K562 (cell line): ENCODE measurements at regions not wholly inside any gene's neighbourhood (a gene's known extent, or its start where the extent isn't known, plus 50 kb on each side); places are given as distances from the start of the nearest gene placed in this dataset.

Experiments
- ATAC-seq: fragments of 200-7000 bp; cut with Tn5 transposase; 3 replicates; pipeline ENCODE4 v1.9.1; 2020; ENCODE audit warnings: moderate library complexity
- BruUV-seq: library from RNA; stranded (reverse); fragments of 400-500 nt; replicated peaks from 2 replicates; lab custom pipeline; 2021; lab: Mats Ljungman, UMichigan
- CTCF ChIA-PET: fragments of 300-600 bp; formaldehyde crosslinking; extraction: SDS; loops from one replicate; lab custom pipeline; 2021; ENCODE audit warnings: low intra/inter-chr PET ratio; lab: Yijun Ruan, JAX
- POLR2A ChIA-PET: fragments of 300-600, 350-650 bp; sonication (Branson Sonifier 250); formaldehyde crosslinking; extraction: SDS; loops from one replicate; lab custom pipeline; 2021; ENCODE audit warnings: antibody characterized with exemption, inconsistent platforms; lab: Yijun Ruan, JAX
- DNase-seq, 4 experiments: peaks; one replicate each; pipeline versions ENCODE4 v3.0.0 to v3.0.0-alpha.2; 2011 to 2018; ENCODE audit warnings: low spot score in 3 of 4, mixed read lengths in 3 of 4; ENCODE audit errors: extremely low read depth in 1 of 4
- FAIRE-seq: peaks from 2 replicates; lab custom pipeline; 2011; peaks lifted over from hg19 to GRCh38; lab: Jason Lieb, UNC
- H2AFZ ChIP-seq: 2 replicates; pipeline ENCODE4 v1.6.0; 2011; ENCODE audit warnings: low read depth, low read length, control low read depth, inconsistent platforms
- H3K27ac ChIP-seq: fragments of 200-600 bp; 3 replicates; pipeline ENCODE4 v1.8.0; 2011; ENCODE audit warnings: low read depth, mild to moderate bottlenecking, control low read depth, inconsistent platforms, low read length, moderate library complexity, mixed read lengths; ENCODE audit errors: extremely low read depth
- H3K27me3 ChIP-seq, 2 experiments: fragments of 300-600 bp in 1 of 2; 2 replicates in 1 of 2; 3 replicates in 1 of 2; pipeline versions ENCODE4 v1.6.0 to v1.8.0; 2011; ENCODE audit warnings: inconsistent platforms in 2 of 2, low read length in 2 of 2, mild to moderate bottlenecking in 1 of 2, mixed read lengths in 1 of 2, moderate library complexity in 1 of 2; ENCODE audit not compliant: control insufficient read depth in 2 of 2, insufficient read depth in 2 of 2
- H3K36me3 ChIP-seq: fragments of 300-600 bp; 3 replicates; pipeline ENCODE4 v1.8.0; 2011; ENCODE audit warnings: mild to moderate bottlenecking, low read length, inconsistent platforms; ENCODE audit not compliant: control insufficient read depth, insufficient read depth
- H3K4me1 ChIP-seq, 2 experiments: fragments of 200-600 bp in 1 of 2; replicated peaks in 1 of 2; 2 replicates in 1 of 2; 3 replicates in 1 of 2; pipeline versions ENCODE4 v1.5.1 to v1.8.0; 2011; ENCODE audit warnings: inconsistent platforms in 2 of 2, low read length in 2 of 2, mild to moderate bottlenecking in 1 of 2, mixed read lengths in 1 of 2, moderate library complexity in 1 of 2; ENCODE audit not compliant: control insufficient read depth in 2 of 2, insufficient read depth in 2 of 2
- H3K4me2 ChIP-seq: 2 replicates; pipeline ENCODE4 v1.6.1; 2011; ENCODE audit warnings: low read length, control low read depth, inconsistent platforms, mixed read lengths; ENCODE audit not compliant: insufficient read depth
- H3K4me3 ChIP-seq: fragments of 200-600 bp; sonication (generic), shearing (Covaris generic); 2 replicates; pipeline ENCODE4 v1.5.1; 2016; ENCODE audit warnings: control low read depth, inconsistent platforms
- H3K79me2 ChIP-seq: fragments of 200-600 bp; 3 replicates; pipeline ENCODE4 v1.8.0; 2011; ENCODE audit warnings: low read length, inconsistent platforms; ENCODE audit not compliant: control insufficient read depth, insufficient read depth
- H3K9ac ChIP-seq, 2 experiments: 2 replicates each; pipeline versions ENCODE4 v1.6.0 to v1.6.1; 2011; ENCODE audit warnings: low read depth in 2 of 2, low read length in 2 of 2, control low read depth in 1 of 2, inconsistent platforms in 1 of 2, mild to moderate bottlenecking in 1 of 2, mixed read lengths in 1 of 2; ENCODE audit not compliant: insufficient read depth in 1 of 2
- H3K9me1 ChIP-seq: one replicate; pipeline ENCODE4 v1.6.0; 2011; ENCODE audit warnings: inconsistent platforms, mild to moderate bottlenecking, low read length, moderate library complexity; ENCODE audit not compliant: control insufficient read depth, insufficient read depth
- H3K9me3 ChIP-seq: replicated peaks from 2 replicates; pipeline ENCODE4 v1.5.1; 2011; ENCODE audit warnings: low read depth, low read length, inconsistent platforms; ENCODE audit not compliant: control insufficient read depth, insufficient read depth
- H4K20me1 ChIP-seq: replicated peaks from 2 replicates; pipeline ENCODE4 v1.6.1; 2011; ENCODE audit warnings: low read length, inconsistent platforms, mixed read lengths; ENCODE audit not compliant: control insufficient read depth, insufficient read depth
- DNMT1 ChIP-seq: fragments of 450-650 bp; IDR thresholded peaks from 2 replicates; pipeline ENCODE4 v1.6.1; 2016; ENCODE audit warnings: antibody characterized with exemption, mild to moderate bottlenecking
- NFE2L1 ChIP-seq: fragments of 450-650 bp; IDR thresholded peaks from 2 replicates; pipeline ENCODE4 v1.6.1; 2016; ENCODE audit warnings: missing genetic modification characterization, low read depth, mild to moderate bottlenecking, missing compliant biosample characterization, moderate library complexity, borderline replicate concordance
- SAP30 ChIP-seq: fragments of 200-600 bp; sonication (generic); IDR thresholded peaks from 2 replicates; pipeline ENCODE4 v1.6.1; 2012; ENCODE audit warnings: borderline replicate concordance, low read depth, mild to moderate bottlenecking, moderate library complexity, low read length, control low read depth, inconsistent platforms; ENCODE audit not compliant: insufficient read depth, poor library complexity, severe bottlenecking
- TBP ChIP-seq: optimal IDR thresholded peaks from 2 replicates; pipeline ENCODE3; 2011; ENCODE audit warnings: low read depth, low read length, improper control_type of control experiment
- ZNF384 ChIP-seq: IDR thresholded peaks from 2 replicates; pipeline ENCODE4 v1.6.1; 2012; ENCODE audit warnings: low read depth, low read length, improper control_type of control experiment
- WGBS: fragments of 100-300 bp; shearing (Covaris generic); methylation state at CpG from one replicate; pipeline ENCODE4 v1.1.6; 2016; ENCODE audit warnings: low coverage, mixed read lengths; ENCODE audit not compliant: insufficient coverage; ENCODE audit errors: missing lambda C conversion rate; 5-methylcytosine and 5-hydroxymethylcytosine counted together
- in situ Hi-C: fragments of 300-500 bp; cut with MboI; formaldehyde crosslinking; loops from 4 replicates; pipeline ENCODE4 v1.15.0; 2018; ENCODE audit warnings: inconsistent platforms, mixed read lengths
- intact Hi-C: fragments of 100-400 bp; cut with micrococcal nuclease; formaldehyde crosslinking; loops from 2 replicates; pipeline ENCODE4 v1.14.2; 2022

- Histone ChIP-seq H3K9ac (no peak overlapping the region), H3K9me3 (no peaks in the 10 kb centered on the region), H3K79me2 (no peaks in the 10 kb centered on the region), H2AFZ (no peak overlapping the region), H3K4me1 (no peaks in the 10 kb centered on the region), H4K20me1 (no peaks in the 10 kb centered on the region), H3K27me3 (peaks cover 13 to 22% of the 10 kb centered on the region in 2 experiments; a peak in 4 of 5 replicates), H3K36me3 (no peaks in the 10 kb centered on the region), H3K9me1 (no peaks in the 10 kb centered on the region)
- intact Hi-C loops: no loop called here
- CTCF ChIA-PET: no interaction called here
- in situ Hi-C loops: no loop called here
- DNase-seq: no peak
- no TSS peak for BruUV-seq
- WGBS: 2% methylated on average over 3 of the region's 4 CpGs
- TF ChIP-seq DNMT1 (no peak), NFE2L1 (tag) (no peak), ZNF384 (no peak), TBP (no peak)
- TF ChIP-seq, all 486 proteins: peak for 0
- Histone ChIP-seq H3K4me2 (no peak overlapping the region), H3K27ac (no peak overlapping the region), H3K4me3 (no peak overlapping the region)
- ATAC-seq (no peak), FAIRE-seq (no peak)
- POLR2A ChIA-PET: no interaction called here
Measured at GRCh38 chr12:112680993-112681392, 110.6 kb upstream of the RPH3A start.

- WGBS: 0% methylated on average over 2 of the region's 2 CpGs
- intact Hi-C loops: no loop called here
- Histone ChIP-seq H3K9me3 (no peaks in the 10 kb centered on the region), H3K4me1 (no peaks in the 10 kb centered on the region)
- no TSS peak for BruUV-seq
- no peak for TF ChIP-seq SAP30
- TF ChIP-seq, all 486 proteins: peak for 0
- Histone ChIP-seq H3K4me3 (no peak overlapping the region), H3K36me3 (no peaks in the 10 kb centered on the region), H2AFZ (no peak overlapping the region), H3K27ac (no peak overlapping the region), H3K9me1 (no peaks in the 10 kb centered on the region), H3K4me2 (no peak overlapping the region), H3K27me3 (peaks cover 8 to 12% of the 10 kb centered on the region in 2 experiments; a peak in 4 of 5 replicates), H3K79me2 (no peaks in the 10 kb centered on the region), H4K20me1 (no peaks in the 10 kb centered on the region), H3K9ac (no peak overlapping the region)
- in situ Hi-C loops: no loop called here
- FAIRE-seq (no peak), DNase-seq (no peak), ATAC-seq (no peak)
- CTCF ChIA-PET: no interaction called here
- POLR2A ChIA-PET: interaction anchor here (0.6 kb wide), 1 partner anchor 113 kb away, joined by 3 read pairs; no protein-coding TSS in a partner anchor
Measured at GRCh38 chr12:112682586-112682985, 109.0 kb upstream of the RPH3A start.
